ENCODE measurements at regions not wholly inside any gene's neighbourhood (a gene's known extent, or its start where the extent isn't known, plus 50 kb on each side); places are given as distances from the start of the nearest gene placed in this dataset.

DNA sequence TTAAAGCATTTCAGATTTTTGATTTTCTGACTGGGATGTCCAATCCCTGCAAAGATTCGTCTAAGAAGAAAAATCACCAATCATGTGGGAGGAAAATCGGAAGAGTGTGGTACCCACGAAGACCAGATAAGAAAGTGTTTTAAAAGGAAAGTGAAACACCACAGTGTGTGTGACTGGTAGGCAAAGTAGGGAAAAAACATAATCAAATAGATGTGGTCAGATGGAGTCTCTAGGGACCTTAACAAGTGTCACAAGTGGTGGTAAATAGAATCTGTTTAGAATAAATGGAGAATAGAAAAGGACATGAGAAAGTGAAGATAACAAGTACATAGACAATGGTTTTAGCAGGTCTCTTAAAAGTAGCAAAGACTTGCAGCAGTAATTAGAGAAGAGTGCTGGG, 154.6 kb downstream of the SLC30A10 start:
- no peak for DNase-seq (ENCODE audit: low read depth)
- TF ChIP-seq CTCF (IDR thresholded peaks at IDR 0.05; ENCODE audit: control insufficient read depth, extremely low read depth, insufficient read depth), result no peak
- H3K4me3 ChIP-seq (ENCODE audit: low read depth, low read length), result no peak overlapping the region

DNA sequence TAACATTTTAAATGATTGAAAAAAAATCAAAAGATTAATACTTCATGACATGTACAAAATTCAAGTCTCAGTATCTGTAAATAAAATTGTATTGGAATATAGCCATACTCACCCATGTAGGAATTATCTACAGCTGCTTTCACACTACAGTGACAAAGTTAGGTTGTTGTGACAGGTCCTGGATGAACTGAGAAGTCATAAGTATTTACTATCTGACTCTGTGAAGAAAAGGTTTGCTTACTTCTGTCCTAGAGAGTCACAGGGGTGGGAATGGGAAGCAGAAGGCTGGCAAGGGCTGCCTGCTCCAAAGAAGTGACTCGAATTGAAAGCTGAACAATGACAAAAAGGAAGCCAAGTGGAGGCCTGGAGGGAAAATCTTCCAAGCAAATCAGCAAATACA, 155.2 kb downstream of the SLC30A10 start:
- no peak for DNase-seq (ENCODE audit: low read depth)
- no peak for TF ChIP-seq CTCF (IDR thresholded peaks at IDR 0.05; ENCODE audit: control insufficient read depth, extremely low read depth, insufficient read depth)
- no peak overlapping the region for H3K4me3 ChIP-seq (ENCODE audit: low read depth, low read length)

DNA sequence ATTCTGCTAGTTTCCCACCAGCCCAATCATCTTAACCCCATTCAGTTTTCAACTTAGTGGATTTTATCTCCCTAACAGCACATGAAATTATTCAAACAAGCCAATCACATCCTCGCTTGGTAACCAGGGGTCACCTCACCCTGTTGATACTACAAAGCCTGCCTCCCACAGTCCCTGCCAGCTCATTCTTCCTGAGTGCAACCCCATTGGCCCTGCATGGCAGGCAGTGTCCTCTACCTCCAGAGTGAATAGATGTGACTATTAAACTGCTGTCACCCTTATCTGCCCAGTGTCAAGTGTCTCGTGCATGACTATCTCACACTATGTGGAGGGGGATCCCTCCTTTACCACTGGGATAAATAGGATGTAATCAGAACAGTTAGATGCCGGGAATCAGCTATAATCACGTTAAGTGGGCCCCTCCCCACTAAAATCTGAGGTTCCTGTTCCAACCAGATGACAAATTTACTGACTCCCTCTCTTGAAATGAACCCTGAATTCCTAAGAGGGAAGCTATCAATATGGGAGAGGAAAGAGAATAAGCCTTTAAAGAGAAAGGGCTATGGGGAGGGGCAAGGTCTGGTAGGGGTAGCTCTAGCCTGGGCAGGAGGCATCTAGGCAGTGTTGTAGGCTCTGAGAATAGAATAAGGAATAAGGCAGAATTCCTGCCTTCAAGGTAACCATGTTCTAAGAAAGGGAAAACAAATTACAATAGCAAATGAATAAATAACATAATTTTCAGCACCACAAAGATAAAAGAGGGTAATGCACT, 155.9 kb downstream of the SLC30A10 start:
- H3K4me3 ChIP-seq (ENCODE audit: low read depth, low read length), result no peak overlapping the region
- no peak for TF ChIP-seq CTCF (IDR thresholded peaks at IDR 0.05; ENCODE audit: control insufficient read depth, extremely low read depth, insufficient read depth)
- DNase-seq (ENCODE audit: low read depth), result no peak

DNA sequence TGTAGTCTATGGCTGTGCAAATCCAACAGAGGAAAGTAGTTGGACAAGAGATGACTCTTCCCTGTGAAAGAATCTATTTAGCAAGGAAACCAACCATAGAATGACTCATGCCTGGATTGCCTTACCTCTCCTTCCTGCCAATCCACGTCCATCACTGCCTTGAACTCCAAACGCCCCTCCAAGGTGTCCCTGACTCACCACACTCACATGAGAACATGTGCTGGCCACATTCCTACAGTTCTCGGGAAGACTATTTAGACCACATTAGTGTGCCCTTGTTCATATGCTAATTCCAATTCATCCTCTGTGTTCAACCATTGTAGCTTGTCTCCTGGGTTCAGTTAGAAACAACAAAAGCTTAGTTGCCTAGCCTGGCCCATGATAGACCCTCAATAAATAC, 157.3 kb downstream of the SLC30A10 start:
- H3K4me3 ChIP-seq (ENCODE audit: low read depth, low read length), result no peak overlapping the region
- no peak for TF ChIP-seq CTCF (IDR thresholded peaks at IDR 0.05; ENCODE audit: control insufficient read depth, extremely low read depth, insufficient read depth)
- no peak for DNase-seq (ENCODE audit: low read depth)

DNA sequence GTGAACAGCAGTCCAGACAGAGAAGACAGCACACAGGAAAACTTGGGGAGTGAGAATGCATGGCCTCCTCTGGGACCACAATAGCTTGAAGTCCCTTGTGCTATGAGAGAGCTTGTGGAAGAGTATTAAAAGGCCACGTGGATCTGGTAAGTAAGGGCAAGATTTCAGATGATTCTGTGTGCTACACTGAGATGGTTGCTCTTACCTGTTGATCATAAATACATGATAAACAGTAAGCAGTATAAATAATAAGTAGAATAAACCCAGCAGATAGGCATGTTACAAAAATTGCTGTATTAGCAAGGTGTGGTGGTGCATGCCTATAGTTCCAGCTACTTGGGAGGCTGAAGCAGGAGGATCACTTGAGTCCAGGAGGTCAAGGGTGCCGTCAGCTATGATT, 150.4 kb upstream of the ZC3H11B start:
- no peak for TF ChIP-seq CTCF (IDR thresholded peaks at IDR 0.05; ENCODE audit: control insufficient read depth, extremely low read depth, insufficient read depth)
- no peak overlapping the region for H3K4me3 ChIP-seq (ENCODE audit: low read depth, low read length)
- DNase-seq (ENCODE audit: low read depth), result no peak

GRCh38 chr1:219761208-219761860, 148.4 kb upstream of the ZC3H11B start:
- no peak for TF ChIP-seq CTCF (IDR thresholded peaks at IDR 0.05; ENCODE audit: control insufficient read depth, extremely low read depth, insufficient read depth)

More at GRCh38 chr1:219761208-219761860, 148.4 kb upstream of the ZC3H11B start:
- DNase-seq (ENCODE audit: low read depth), result no peak
- no peak overlapping the region for H3K4me3 ChIP-seq (ENCODE audit: low read depth, low read length)

Data from LNCaP clone FGC (cell line).